ENCODE measurements at regions not wholly inside any gene's neighbourhood (a gene's known extent, or its start where the extent isn't known, plus 50 kb on each side); places are given as distances from the start of the nearest gene placed in this dataset.

- no peak for TF ChIP-seq CTCF (conservative IDR thresholded peaks at IDR 0.05; ENCODE audit: low read depth, low read length)
- DNase-seq (ENCODE audit: low read depth): no peak
- H3K4me3 ChIP-seq (ENCODE audit: low read depth, low read length): no peak overlapping the region
Measured at GRCh38 chr6:6704103-6705060, 115.9 kb downstream of the LY86 start.

GRCh38 chr6:6705061-6705425, 116.5 kb downstream of the LY86 start:
- no peak for DNase-seq (ENCODE audit: low read depth)
- no peak overlapping the region for H3K4me3 ChIP-seq (ENCODE audit: low read depth, low read length)
- TF ChIP-seq CTCF (conservative IDR thresholded peaks at IDR 0.05; ENCODE audit: low read depth, low read length): no peak

- no peak for DNase-seq (ENCODE audit: low read depth)
- no peak overlapping the region for H3K4me3 ChIP-seq (ENCODE audit: low read depth, low read length)
- no peak for TF ChIP-seq CTCF (conservative IDR thresholded peaks at IDR 0.05; ENCODE audit: low read depth, low read length)
Measured at GRCh38 chr6:6705915-6706675, 117.6 kb downstream of the LY86 start.

GRCh38 chr6:6707143-6707542, 118.6 kb downstream of the LY86 start:
- TF ChIP-seq CTCF (conservative IDR thresholded peaks at IDR 0.05; ENCODE audit: low read depth, low read length): no peak
- H3K4me3 ChIP-seq (ENCODE audit: low read depth, low read length): no peak overlapping the region
- DNase-seq (ENCODE audit: low read depth): no peak

GRCh38 chr6:6709106-6709505, 120.6 kb downstream of the LY86 start:
- no peak overlapping the region for H3K4me3 ChIP-seq (ENCODE audit: low read depth, low read length)
- TF ChIP-seq CTCF (conservative IDR thresholded peaks at IDR 0.05; ENCODE audit: low read depth, low read length): no peak
- no peak for DNase-seq (ENCODE audit: low read depth)

- no peak for TF ChIP-seq CTCF (conservative IDR thresholded peaks at IDR 0.05; ENCODE audit: low read depth, low read length)
- H3K4me3 ChIP-seq (ENCODE audit: low read depth, low read length): no peak overlapping the region
- no peak for DNase-seq (ENCODE audit: low read depth)
Measured at GRCh38 chr6:6711031-6711785, 122.7 kb downstream of the LY86 start.

Data from epithelial cell of proximal tubule (primary cell).